Esophagus mucosa (tissue), 1 donor: ENCODE measurements at regions not wholly inside any gene's neighbourhood (a gene's known extent, or its start where the extent isn't known, plus 50 kb on each side); places are given as distances from the start of the nearest gene placed in this dataset.
"Not testable (repeated sequence)": the region's sequence is repeated elsewhere in the genome, so short reads cannot be mapped to it uniquely, and the experiment has no call there.

Source experiments
- ATAC-seq: fragments of 200-7000 bp; cut with Tn5 transposase; one replicate; pipeline ENCODE4 v1.9.1; 2020
- donor health status: DM: yes; HTN: yes; CAD: no.

- ATAC-seq, result no peak
These were observed 51.7 kb downstream of the UBE2NL start for GRCh38 chrX:143935601-143936000.

GRCh38 chrX:143940119-143940518, 56.2 kb downstream of the UBE2NL start:
- ATAC-seq, result no peak

GRCh38 chrX:143945171-143945570, 61.3 kb downstream of the UBE2NL start:
- ATAC-seq, result peak; percentile 48

DNA sequence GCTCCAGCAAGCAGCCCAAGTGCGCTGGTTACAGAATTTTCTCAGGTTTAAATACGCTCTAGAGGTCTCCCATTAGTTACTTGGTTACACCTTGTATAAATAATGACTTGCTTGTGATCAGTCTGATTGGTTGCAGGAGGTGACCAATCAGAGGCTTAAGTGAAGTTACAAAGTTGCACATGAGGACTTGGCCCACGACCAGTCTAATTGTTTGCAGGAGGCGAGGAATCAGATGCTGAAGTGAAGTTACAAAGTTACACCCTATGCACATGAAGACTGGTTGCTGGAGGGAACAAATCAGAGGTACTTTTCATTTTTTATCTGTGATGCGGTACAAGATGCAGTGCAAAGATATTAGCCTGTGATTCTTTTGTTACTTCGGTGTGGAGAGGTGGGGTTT, 80.7 kb downstream of the UBE2NL start:
- no peak for ATAC-seq

- no peak for ATAC-seq
These were observed 104.5 kb downstream of the UBE2NL start for GRCh38 chrX:143988356-143988755.

DNA sequence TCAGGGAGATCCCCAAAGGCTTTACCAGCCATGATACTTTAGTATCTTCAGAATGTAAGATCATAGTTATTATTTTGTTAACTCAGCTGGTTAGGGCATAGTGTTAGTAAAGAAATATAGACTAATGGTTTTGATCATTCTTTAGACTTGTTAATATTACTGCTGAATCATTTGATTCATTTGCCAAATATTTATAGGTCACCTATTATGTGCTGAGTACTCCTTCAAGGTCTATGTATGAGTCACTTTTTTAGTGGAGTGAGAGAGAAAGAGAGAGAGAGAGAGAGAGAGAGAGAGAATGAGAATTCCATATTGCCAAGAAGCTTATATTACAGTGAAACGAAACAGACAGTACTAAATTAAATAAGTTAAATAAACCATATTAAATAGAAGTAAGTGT, 110.3 kb downstream of the UBE2NL start:
- ATAC-seq, result no peak

DNA sequence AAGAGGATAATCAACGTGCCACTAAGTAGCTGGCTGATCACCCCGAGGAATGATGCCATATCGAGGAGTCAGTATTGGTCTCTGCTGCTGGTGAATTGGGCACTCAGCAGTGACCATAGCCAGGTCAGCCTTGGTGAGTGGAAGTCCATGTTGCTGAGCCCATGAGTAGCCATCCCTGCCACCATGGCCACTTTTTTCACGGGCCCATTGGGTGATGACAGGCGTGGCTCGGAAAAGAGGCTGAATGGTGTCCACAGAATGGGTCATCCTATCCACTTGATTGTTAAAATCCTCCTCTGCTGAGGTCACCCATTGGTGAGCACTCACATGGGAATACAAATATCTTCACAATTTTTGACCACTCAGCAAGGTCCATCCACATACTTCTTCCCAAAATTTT, 114.4 kb downstream of the UBE2NL start:
- ATAC-seq, result no peak

DNA sequence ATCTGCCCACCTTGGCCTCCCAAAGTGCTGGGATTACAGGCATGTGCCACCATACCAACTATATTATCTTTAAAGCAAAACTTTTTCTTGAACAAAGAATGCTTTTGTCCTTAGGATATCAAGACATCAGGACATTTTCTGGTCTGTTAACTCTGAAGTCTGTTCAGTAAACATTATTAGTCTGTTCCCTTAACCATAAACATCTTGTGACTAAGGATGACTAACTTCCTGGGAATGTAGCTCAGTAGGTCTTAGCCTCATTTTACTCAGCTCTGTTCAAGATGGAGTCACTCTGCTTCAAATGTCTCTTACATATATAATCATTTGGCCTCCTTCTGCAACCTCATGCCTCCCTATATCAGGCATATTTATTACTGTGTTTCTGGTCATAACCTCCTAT, 122.9 kb downstream of the UBE2NL start:
- ATAC-seq, result peak; percentile 48

DNA sequence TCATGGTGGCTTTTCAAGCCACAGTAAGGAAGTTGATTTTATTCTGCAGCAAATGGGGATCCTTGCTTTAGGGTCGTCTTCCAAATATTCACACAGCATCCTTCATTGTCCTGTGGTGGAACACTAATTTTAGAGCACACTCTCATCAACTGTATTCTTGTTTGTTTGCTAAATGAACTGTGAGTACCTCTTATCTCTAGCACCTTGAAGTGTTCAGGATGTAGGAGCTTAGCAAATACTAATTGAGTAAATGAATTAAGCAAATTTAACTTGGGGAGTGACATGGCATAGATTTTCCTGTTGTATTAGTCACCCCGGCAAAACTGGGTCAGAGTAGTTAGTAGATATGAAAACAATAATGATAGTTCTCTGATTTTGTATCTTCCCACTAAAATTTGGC, 156.9 kb downstream of the UBE2NL start:
- no peak for ATAC-seq

- ATAC-seq, result no peak
These were observed 158.4 kb downstream of the UBE2NL start for GRCh38 chrX:144042271-144042670.

DNA sequence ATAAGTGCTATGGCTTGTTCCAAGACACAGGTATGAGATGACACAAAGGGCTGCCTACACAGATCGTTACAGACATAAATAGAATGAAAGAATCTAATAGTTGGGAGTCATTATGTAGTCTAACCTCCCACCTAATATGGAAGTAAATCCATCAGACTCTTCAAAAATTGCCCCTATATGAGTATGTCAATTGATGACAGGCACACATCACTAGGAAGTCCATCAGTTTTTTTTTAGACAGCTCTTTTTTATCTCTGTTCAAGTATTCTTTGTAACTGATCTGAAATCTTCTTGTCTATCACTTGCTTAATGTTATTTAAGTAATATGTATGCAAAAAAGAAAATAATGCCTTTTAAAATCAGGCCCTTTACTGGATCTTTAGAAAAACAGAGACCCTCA, 191.6 kb downstream of the UBE2NL start:
- ATAC-seq, result no peak

DNA sequence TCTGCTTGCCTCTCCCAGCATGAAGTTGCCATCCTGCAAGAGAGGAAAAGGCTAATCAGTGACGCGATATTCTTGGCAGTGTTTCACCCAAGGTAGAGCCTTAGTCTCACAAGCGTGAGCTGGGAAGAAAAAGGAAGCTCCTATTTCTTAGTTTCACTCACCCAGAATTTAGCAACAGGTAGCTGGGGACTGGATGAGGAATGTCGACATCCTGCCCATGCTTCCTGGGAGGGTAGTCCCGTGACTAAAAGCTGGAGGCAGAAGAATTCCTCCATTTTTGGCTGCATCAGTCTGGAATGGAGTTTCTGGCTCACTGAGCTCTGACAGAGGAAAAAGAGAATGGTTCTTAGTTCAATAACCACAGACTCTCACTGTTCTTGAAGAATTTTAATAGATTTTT, 198.4 kb downstream of the UBE2NL start:
- ATAC-seq, result not testable (repeated sequence)

DNA sequence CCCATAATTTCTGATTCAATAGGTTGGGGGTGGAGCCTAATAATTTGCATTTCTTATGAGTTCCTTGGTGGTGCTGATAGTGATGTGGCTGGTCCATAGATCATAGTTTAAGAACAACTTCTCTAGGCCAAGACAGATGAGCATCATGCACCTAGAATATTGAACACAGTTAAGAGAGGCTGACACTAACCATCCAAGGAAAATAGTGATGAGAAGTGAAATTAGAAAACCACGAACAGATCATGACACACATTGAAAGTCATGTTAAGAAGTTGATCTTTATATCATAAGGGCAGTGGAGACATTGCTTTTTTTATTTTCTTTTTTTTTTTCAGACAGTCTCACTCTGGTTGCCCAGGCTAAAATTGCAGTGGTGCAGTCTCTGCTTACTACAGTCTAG, 205.8 kb downstream of the UBE2NL start:
- ATAC-seq, result not testable (repeated sequence)

DNA sequence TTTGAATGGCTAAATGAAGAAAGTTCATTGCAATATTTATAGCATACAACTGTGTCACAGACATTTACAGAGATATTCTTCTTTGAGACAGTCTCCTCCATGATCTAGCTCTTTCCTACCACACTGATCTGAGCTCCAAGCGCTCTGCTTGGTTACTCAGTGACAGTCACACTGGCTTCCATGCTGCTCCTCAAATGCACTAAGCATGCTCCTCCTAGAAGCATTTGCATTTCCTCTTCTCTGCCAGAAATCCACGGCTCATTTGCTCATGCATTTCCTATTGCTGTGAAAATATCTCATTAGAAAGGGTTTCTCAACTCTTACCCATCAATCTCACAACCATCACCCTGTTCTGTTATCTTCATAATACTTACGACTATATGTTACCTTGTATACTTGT, 208.2 kb downstream of the UBE2NL start:
- not testable (repeated sequence) for ATAC-seq

DNA sequence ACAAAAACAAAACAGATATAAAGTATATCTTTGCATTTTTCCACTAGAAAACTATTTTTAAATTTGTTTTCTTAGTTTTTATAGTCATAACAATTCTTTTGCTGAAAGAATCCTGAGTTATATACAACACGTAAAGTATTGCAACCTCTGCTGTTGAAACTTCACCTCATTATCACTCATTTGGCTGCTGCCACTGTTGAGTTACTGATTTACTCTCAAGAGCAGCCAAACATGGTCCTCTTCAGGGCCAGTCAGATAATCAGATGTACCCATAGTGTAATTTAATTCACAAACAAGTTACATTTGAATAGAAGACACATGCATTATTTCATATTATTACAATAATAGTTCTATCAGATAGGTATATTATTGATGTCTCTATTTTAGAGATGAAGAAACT, 235.6 kb downstream of the UBE2NL start:
- ATAC-seq, result not testable (repeated sequence)

DNA sequence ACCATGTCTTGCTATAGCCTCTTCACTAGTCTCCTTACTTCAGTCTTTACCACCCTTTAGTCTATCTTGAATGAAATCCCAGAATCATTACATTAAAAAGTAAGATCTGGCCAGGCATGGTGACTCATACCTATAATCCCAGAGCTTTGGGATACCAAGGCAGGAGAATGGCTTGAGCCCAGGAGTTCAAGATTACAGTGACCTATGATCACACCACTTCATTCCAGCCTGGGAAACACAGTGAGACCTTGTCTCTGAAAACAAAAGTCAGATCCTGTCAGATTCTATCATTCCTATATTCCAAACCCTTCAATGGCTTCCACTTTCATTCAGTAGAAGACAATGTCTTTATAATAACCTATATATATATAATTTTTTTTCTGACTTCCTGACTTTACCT, 237.7 kb downstream of the UBE2NL start:
- not testable (repeated sequence) for ATAC-seq

DNA sequence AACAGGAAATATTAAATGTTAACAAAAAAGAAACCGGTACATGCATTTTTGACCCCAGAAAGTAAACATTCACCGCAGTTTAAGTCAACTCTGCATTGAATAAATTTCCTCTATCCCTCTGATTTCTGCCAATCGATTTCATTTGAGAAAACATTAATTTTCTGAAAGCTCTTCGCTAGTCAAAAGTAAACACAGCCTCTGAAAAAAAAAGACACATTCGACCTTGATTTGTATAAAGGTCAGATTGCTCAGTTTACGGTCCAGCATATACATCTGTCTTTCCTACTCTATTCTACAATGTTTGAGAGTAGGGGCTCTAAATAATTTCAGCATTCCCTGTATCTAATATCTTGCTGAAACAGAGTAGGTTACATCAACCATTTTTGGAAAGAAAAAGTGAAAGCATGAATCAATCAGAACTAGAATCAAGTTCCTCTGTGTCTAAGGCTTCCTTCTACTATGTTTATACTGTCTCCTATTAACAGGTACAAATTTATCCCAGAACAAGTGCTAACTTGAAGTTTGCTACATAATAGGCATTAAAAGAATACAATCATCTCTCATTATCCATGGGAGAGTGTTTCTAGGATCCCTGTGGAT, 243.8 kb downstream of the UBE2NL start:
- not testable (repeated sequence) for ATAC-seq

GRCh38 chrX:144129511-144129910, 245.6 kb downstream of the UBE2NL start:
- not testable (repeated sequence) for ATAC-seq

DNA sequence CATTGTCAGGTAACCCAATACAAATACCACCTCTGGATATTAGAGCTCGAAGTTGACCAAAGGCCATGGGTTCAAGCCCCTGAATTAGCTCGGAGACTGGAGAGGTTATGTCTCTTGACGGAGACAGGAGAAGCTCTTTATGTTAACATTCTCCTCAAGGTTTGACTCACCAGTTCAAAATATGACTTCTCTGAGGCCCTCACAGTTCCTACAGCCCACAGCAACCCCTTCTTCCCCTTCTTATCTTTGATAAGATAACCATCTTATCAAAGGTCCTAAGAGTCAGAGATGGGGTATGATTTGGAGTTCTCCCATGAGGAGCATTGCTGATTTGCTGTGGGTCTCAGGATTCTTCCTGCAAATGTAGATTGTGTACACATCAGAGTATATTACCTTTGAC, 246.6 kb downstream of the UBE2NL start:
- not testable (repeated sequence) for ATAC-seq

DNA sequence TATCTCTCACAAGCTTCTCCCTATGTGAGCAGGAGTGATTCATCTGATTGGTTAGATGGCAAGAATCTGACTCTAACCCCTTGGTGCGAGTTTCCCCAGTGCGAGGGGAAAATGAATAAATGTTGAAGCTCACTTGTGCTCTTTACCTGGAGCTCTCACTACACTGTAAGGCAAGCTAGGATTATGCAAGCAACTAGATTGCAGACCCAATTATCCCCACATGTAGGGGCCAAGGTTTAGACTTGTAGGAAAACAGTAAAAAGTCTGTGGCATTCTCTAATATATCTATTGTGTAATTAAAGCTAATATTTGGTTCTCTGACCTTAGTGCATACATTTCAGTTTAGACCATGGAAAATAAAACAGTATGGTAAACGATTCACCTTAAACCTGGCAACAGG, 247.2 kb downstream of the UBE2NL start:
- not testable (repeated sequence) for ATAC-seq

GRCh38 chrX:144134448-144135119, 250.7 kb downstream of the UBE2NL start:
- not testable (repeated sequence) for ATAC-seq

GRCh38 chrX:144154474-144154873, 270.6 kb downstream of the UBE2NL start:
- ATAC-seq, result not testable (repeated sequence)

GRCh38 chrX:144185197-144185596, 301.3 kb downstream of the UBE2NL start:
- ATAC-seq, result peak; percentile 92

GRCh38 chrX:144188489-144188888, 304.6 kb downstream of the UBE2NL start:
- ATAC-seq, result not testable (repeated sequence)

DNA sequence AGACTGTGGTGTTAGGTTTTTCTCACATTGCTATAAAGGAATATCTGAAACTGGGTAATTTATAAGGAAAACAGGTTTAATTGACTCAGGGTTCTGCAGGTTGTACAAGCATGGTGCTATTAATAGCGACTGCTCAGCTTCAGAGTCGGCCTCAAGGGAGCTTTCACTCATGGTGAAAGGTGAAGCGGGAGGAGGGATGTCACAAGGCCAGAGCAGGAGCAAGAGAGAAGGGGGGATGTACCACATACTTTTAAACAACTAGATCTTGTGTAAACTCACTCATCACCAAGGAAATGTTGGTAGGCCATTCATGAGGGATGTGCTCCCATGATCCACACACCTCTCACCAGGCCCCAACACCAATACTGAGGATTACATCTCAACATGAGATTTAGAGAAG, 313.2 kb downstream of the UBE2NL start:
- not testable (repeated sequence) for ATAC-seq
